GM12892 (cell line): ENCODE measurements at regions not wholly inside any gene's neighbourhood (a gene's known extent, or its start where the extent isn't known, plus 50 kb on each side); places are given as distances from the start of the nearest gene placed in this dataset.

Experiments
- DNase-seq: peaks from one replicate; pipeline ENCODE4 v3.0.0; 2011; ENCODE audit not compliant: insufficient read length
- FAIRE-seq: peaks from 2 replicates; lab custom pipeline; 2011; peaks lifted over from hg19 to GRCh38; lab: Jason Lieb, UNC
- POLR2A ChIP-seq: IDR thresholded peaks from 2 replicates; pipeline ENCODE4 v1.6.1; 2011; ENCODE audit warnings: low read depth, low read length, control low read depth
- POLR2AphosphoS5 ChIP-seq: IDR thresholded peaks from 2 replicates; pipeline ENCODE4 v1.6.1; 2011; ENCODE audit warnings: low read depth, low read length, control low read depth
- TAF1 ChIP-seq: IDR thresholded peaks from 2 replicates; pipeline ENCODE4 v1.6.1; 2011; ENCODE audit warnings: low read depth, mild to moderate bottlenecking, control low read depth, low read length, borderline replicate concordance

- FAIRE-seq: no peak
- TF ChIP-seq POLR2A: no peak
- TF ChIP-seq POLR2AphosphoS5: no peak
- TF ChIP-seq TAF1: no peak
- no peak for DNase-seq
These were observed 235.1 kb upstream of the PWP1 start for GRCh38 chr12:107450541-107450940.

- no peak for DNase-seq
- FAIRE-seq: no peak
- TF ChIP-seq POLR2AphosphoS5: no peak
- TF ChIP-seq POLR2A: no peak
These were observed 234.4 kb upstream of the PWP1 start for GRCh38 chr12:107451246-107451645.

GRCh38 chr12:107454109-107454830 lies 231.3 kb upstream of the PWP1 start:
- TF ChIP-seq POLR2A (no peak), TAF1 (no peak), POLR2AphosphoS5 (no peak)
- FAIRE-seq: no peak

GRCh38 chr12:107457362-107457935 lies 228.2 kb upstream of the PWP1 start:
- DNase-seq (no peak), FAIRE-seq (no peak)
- TF ChIP-seq POLR2AphosphoS5 (no peak), POLR2A (no peak), TAF1 (no peak)

More at GRCh38 chr12:107454109-107454830, 231.3 kb upstream of the PWP1 start:
- DNase-seq: no peak

- no peak for DNase-seq
- TF ChIP-seq POLR2AphosphoS5 (no peak), POLR2A (no peak), TAF1 (no peak)
- FAIRE-seq: no peak
These were observed 227.4 kb upstream of the PWP1 start for GRCh38 chr12:107458163-107458562.

GRCh38 chr12:107458990-107459389 lies 226.6 kb upstream of the PWP1 start:
- no peak for FAIRE-seq
- DNase-seq: no peak
- TF ChIP-seq POLR2AphosphoS5 (no peak), TAF1 (no peak), POLR2A (no peak)

- no peak for TF ChIP-seq POLR2A
- TF ChIP-seq POLR2AphosphoS5: no peak
- TF ChIP-seq TAF1: no peak
- DNase-seq (no peak), FAIRE-seq (no peak)
These were observed 226.0 kb upstream of the PWP1 start for GRCh38 chr12:107459641-107460040.

- FAIRE-seq (no peak), DNase-seq (no peak)
- TF ChIP-seq POLR2AphosphoS5: no peak
- TF ChIP-seq TAF1: no peak
- TF ChIP-seq POLR2A: no peak
These were observed 224.2 kb upstream of the PWP1 start for GRCh38 chr12:107461222-107461975.

- FAIRE-seq (peak; percentile 36), DNase-seq (no peak)
- no peak for TF ChIP-seq TAF1
- no peak for TF ChIP-seq POLR2AphosphoS5
- TF ChIP-seq POLR2A: no peak
These were observed 222.9 kb upstream of the PWP1 start for GRCh38 chr12:107462428-107463332.

- DNase-seq (no peak), FAIRE-seq (no peak)
- no peak for TF ChIP-seq POLR2AphosphoS5
- TF ChIP-seq POLR2A: no peak
- TF ChIP-seq TAF1: no peak
These were observed 221.0 kb upstream of the PWP1 start for GRCh38 chr12:107464644-107465043.

GRCh38 chr12:107465625-107466024 lies 220.0 kb upstream of the PWP1 start:
- no peak for DNase-seq
- TF ChIP-seq TAF1 (no peak), POLR2A (no peak), POLR2AphosphoS5 (no peak)
- FAIRE-seq: no peak
